H1 (cell line): ENCODE measurements at regions not wholly inside any gene's neighbourhood (a gene's known extent, or its start where the extent isn't known, plus 50 kb on each side); places are given as distances from the start of the nearest gene placed in this dataset.
A peak's percentile ranks its signal among the peaks of the same experiment; 100 is the strongest.

Source experiments
- CTCF ChIA-PET: fragments of 300-600 bp; sonication (Branson Sonifier 250); formaldehyde crosslinking; loops from one replicate; lab custom pipeline; 2021; ENCODE audit not compliant: partially characterized antibody; lab: Charles Lee
- POLR2A ChIA-PET: fragments of 300-600 bp; sonication (Branson Sonifier 250); formaldehyde crosslinking; loops from one replicate; lab custom pipeline; 2021; ENCODE audit warnings: inconsistent platforms; ENCODE audit not compliant: partially characterized antibody; lab: Charles Lee
- DNase-seq, 2 experiments: peaks; one replicate each; pipeline versions ENCODE4 v3.0.0 to v3.0.0-alpha.2; 2010 to 2022; ENCODE audit warnings: low spot score in 2 of 2, low read depth in 1 of 2, mixed read lengths in 1 of 2
- FAIRE-seq: peaks from 2 replicates; lab custom pipeline; 2011; peaks lifted over from hg19 to GRCh38; lab: Jason Lieb, UNC
- H2AFZ ChIP-seq: 2 replicates; pipeline ENCODE4 v1.8.1; 2012; ENCODE audit warnings: low read length, inconsistent platforms
- H2AK5ac ChIP-seq: 2 replicates; pipeline ENCODE4 v1.6.1; 2013; ENCODE audit warnings: low read depth, low read length
- H2BK120ac ChIP-seq: replicated peaks from 2 replicates; pipeline ENCODE3; 2013; ENCODE audit warnings: low read depth, low read length, inconsistent platforms
- H2BK12ac ChIP-seq: 2 replicates; pipeline ENCODE4 v1.6.1; 2013; ENCODE audit warnings: low read depth, low read length
- H2BK15ac ChIP-seq: 2 replicates; pipeline ENCODE4 v1.6.1; 2013; ENCODE audit warnings: low read length
- H2BK20ac ChIP-seq: 2 replicates; pipeline ENCODE4 v1.6.1; 2013; ENCODE audit warnings: low read length
- H2BK5ac ChIP-seq: 2 replicates; pipeline ENCODE4 v1.6.1; 2013; ENCODE audit warnings: low read depth, low read length
- H3K14ac ChIP-seq: 2 replicates; pipeline ENCODE4 v1.6.1; 2013; ENCODE audit warnings: inconsistent platforms; ENCODE audit not compliant: insufficient read length
- H3K18ac ChIP-seq: 2 replicates; pipeline ENCODE4 v1.6.1; 2013; ENCODE audit warnings: low read length; ENCODE audit errors: extremely low read depth
- H3K23ac ChIP-seq: 2 replicates; pipeline ENCODE4 v1.6.1; 2013; ENCODE audit warnings: inconsistent platforms; ENCODE audit not compliant: insufficient read length
- H3K23me2 ChIP-seq: 2 replicates; pipeline ENCODE4 v1.6.1; 2013; ENCODE audit warnings: low read depth, low read length
- H3K27ac ChIP-seq: 2 replicates; pipeline ENCODE4 v1.6.1; 2011; ENCODE audit warnings: low read depth, low read length, inconsistent platforms
- H3K27me3 ChIP-seq, 4 experiments: replicated peaks in 1 of 4; 1 replicate in 1 of 4; 2 replicates in 3 of 4; pipeline versions ENCODE4 v1.6.1 to v1.8.1; 2011 to 2013; ENCODE audit warnings: low read length in 3 of 4, mild to moderate bottlenecking in 3 of 4, inconsistent platforms in 2 of 4, mixed read lengths in 2 of 4, moderate library complexity in 1 of 4; ENCODE audit not compliant: control insufficient read depth in 3 of 4, insufficient read depth in 3 of 4; ENCODE audit errors: extremely low read depth in 1 of 4
- H3K36me3 ChIP-seq, 4 experiments: 2 replicates each; pipeline versions ENCODE4 v1.6.1 to v1.8.1; 2011 to 2013; ENCODE audit warnings: mild to moderate bottlenecking in 4 of 4, low read length in 3 of 4, moderate library complexity in 2 of 4, control low read depth in 1 of 4, inconsistent platforms in 1 of 4; ENCODE audit not compliant: insufficient read depth in 4 of 4, control insufficient read depth in 2 of 4
- H3K4ac ChIP-seq: replicated peaks from 2 replicates; pipeline ENCODE3; 2013; ENCODE audit warnings: low read length, low read depth, mixed read lengths, inconsistent platforms; ENCODE audit not compliant: insufficient read length
- H3K4me1 ChIP-seq, 4 experiments: replicated peaks in 1 of 4; 1 replicate in 1 of 4; 2 replicates in 3 of 4; pipeline versions ENCODE4 v1.6.1 to v1.8.1; 2011 to 2013; ENCODE audit warnings: low read length in 3 of 4, inconsistent platforms in 2 of 4, mixed read lengths in 1 of 4; ENCODE audit not compliant: insufficient read depth in 4 of 4, control insufficient read depth in 3 of 4
- H3K4me2 ChIP-seq, 2 experiments: 2 replicates each; pipeline versions ENCODE4 v1.6.1 to v1.8.1; 2011 to 2013; ENCODE audit warnings: low read depth in 2 of 2, low read length in 2 of 2, control low read depth in 1 of 2, inconsistent platforms in 1 of 2, mild to moderate bottlenecking in 1 of 2; ENCODE audit not compliant: insufficient read depth in 1 of 2
- H3K4me3 ChIP-seq, 4 experiments: fragments of 200-600, 300-600 bp in 1 of 4; sonication (generic), shearing (Covaris generic), sonication (Bioruptor Twin) in 1 of 4; 2 replicates each; pipeline versions ENCODE4 v1.5.1 to v1.8.1; 2011 to 2016; ENCODE audit warnings: low read length in 4 of 4, low read depth in 3 of 4, control low read depth in 2 of 4, inconsistent platforms in 2 of 4, mild to moderate bottlenecking in 2 of 4, mixed read lengths in 1 of 4, moderate library complexity in 1 of 4; ENCODE audit not compliant: insufficient read depth in 2 of 4; ENCODE audit errors: extremely low read depth in 1 of 4
- H3K56ac ChIP-seq: replicated peaks from 2 replicates; pipeline ENCODE3; 2013; ENCODE audit warnings: low read depth, mild to moderate bottlenecking, mixed read lengths, low read length, inconsistent platforms; ENCODE audit not compliant: insufficient read length
- H3K79me1 ChIP-seq: 2 replicates; pipeline ENCODE4 v1.6.1; 2013; ENCODE audit warnings: low read depth, low read length, control low read depth
- H3K79me2 ChIP-seq, 2 experiments: 2 replicates each; pipeline versions ENCODE4 v1.6.1 to v1.8.1; 2012 to 2013; ENCODE audit warnings: low read length in 2 of 2, mild to moderate bottlenecking in 2 of 2, inconsistent platforms in 1 of 2; ENCODE audit not compliant: insufficient read depth in 2 of 2, control insufficient read depth in 1 of 2
- H3K9ac ChIP-seq, 4 experiments: replicated peaks in 1 of 4; 1 replicate in 1 of 4; 2 replicates in 3 of 4; pipeline versions ENCODE4 v1.6.1 to v1.8.1; 2011 to 2013; ENCODE audit warnings: low read depth in 3 of 4, low read length in 3 of 4, control low read depth in 2 of 4, mild to moderate bottlenecking in 2 of 4, moderate library complexity in 2 of 4, inconsistent platforms in 1 of 4; ENCODE audit errors: extremely low read depth in 1 of 4
- H3K9me3 ChIP-seq, 2 experiments: 2 replicates each; pipeline versions ENCODE4 v1.6.1 to v1.8.1; 2012 to 2013; ENCODE audit warnings: mild to moderate bottlenecking in 2 of 2, moderate library complexity in 2 of 2, control low read depth in 1 of 2, inconsistent platforms in 1 of 2, low read depth in 1 of 2, low read length in 1 of 2, mixed read lengths in 1 of 2; ENCODE audit not compliant: insufficient read depth in 2 of 2
- H4K20me1 ChIP-seq, 2 experiments: replicated peaks in 1 of 2; 2 replicates each; pipeline versions ENCODE3 to v1.8.1; 2011 to 2013; ENCODE audit warnings: inconsistent platforms in 2 of 2, low read length in 2 of 2, mild to moderate bottlenecking in 1 of 2; ENCODE audit not compliant: insufficient read depth in 2 of 2, control insufficient read depth in 1 of 2
- H4K5ac ChIP-seq: 2 replicates; pipeline ENCODE4 v1.6.1; 2013; ENCODE audit warnings: low read length, low read depth, mixed read lengths, inconsistent platforms; ENCODE audit not compliant: insufficient read length
- H4K8ac ChIP-seq: 2 replicates; pipeline ENCODE4 v1.8.0; 2013; ENCODE audit warnings: mild to moderate bottlenecking, moderate library complexity, low read length, inconsistent platforms; ENCODE audit not compliant: insufficient read depth; ENCODE audit errors: extremely low read depth
- H4K91ac ChIP-seq: replicated peaks from 2 replicates; pipeline ENCODE3; 2013; ENCODE audit warnings: low read length, mixed read lengths, inconsistent platforms; ENCODE audit not compliant: insufficient read length
- ASH2L ChIP-seq: fragments of 200-600, 300-600 bp; sonication (generic); IDR thresholded peaks from one replicate; pipeline ENCODE4 v1.7.1; 2017; ENCODE audit warnings: low read length
- BACH1 ChIP-seq: IDR thresholded peaks from 2 replicates; pipeline ENCODE4 v1.6.1; 2012; ENCODE audit warnings: low read length, improper control_type of control experiment
- BCL11A ChIP-seq, 2 experiments: IDR thresholded peaks; one replicate each; pipeline ENCODE4 v1.6.1; 2011; ENCODE audit warnings: low read depth in 2 of 2, low read length in 2 of 2, mild to moderate bottlenecking in 2 of 2
- CBX8 ChIP-seq: fragments of 300-800, 300-1000 bp; sonication (generic); IDR thresholded peaks from 2 replicates; pipeline ENCODE4 v1.7.1; 2016; ENCODE audit warnings: low read depth, low read length, borderline replicate concordance
- CHD1 ChIP-seq: IDR thresholded peaks from 2 replicates; pipeline ENCODE4 v1.6.1; 2012; ENCODE audit warnings: low read depth, low read length, improper control_type of control experiment
- EP300 ChIP-seq, 2 experiments: IDR thresholded peaks; 1 replicate in 1 of 2; 2 replicates in 1 of 2; pipeline ENCODE4 v1.6.1; 2011 to 2012; ENCODE audit warnings: low read depth in 2 of 2, low read length in 2 of 2, mild to moderate bottlenecking in 2 of 2, borderline replicate concordance in 1 of 2, inconsistent platforms in 1 of 2, moderate library complexity in 1 of 2
- HDAC2 ChIP-seq, 2 experiments: fragments of 300-600 bp in 1 of 2; sonication (generic) in 1 of 2; IDR thresholded peaks; 2 replicates each; pipeline ENCODE4 v1.6.1; 2011 to 2012; ENCODE audit warnings: low read depth in 2 of 2, low read length in 2 of 2, mild to moderate bottlenecking in 2 of 2, moderate library complexity in 2 of 2, borderline replicate concordance in 1 of 2, inconsistent platforms in 1 of 2
- POLR2AphosphoS5 ChIP-seq: IDR thresholded peaks from 2 replicates; pipeline ENCODE4 v1.6.1; 2011; ENCODE audit warnings: low read depth, low read length
- POU5F1 ChIP-seq: IDR thresholded peaks from 2 replicates; pipeline ENCODE4 v1.6.1; 2011; ENCODE audit warnings: low read depth, mild to moderate bottlenecking, low read length, moderate library complexity
- YY1 ChIP-seq: IDR thresholded peaks from 2 replicates; pipeline ENCODE4 v1.6.1; 2011; ENCODE audit warnings: low read depth, mild to moderate bottlenecking, low read length
- WGBS, 2 experiments: shearing (Covaris generic) in 1 of 2; methylation state at CpG; one replicate each; pipeline versions ENCODE4 v1.1.6 to v1.1.7; 2013 to 2015; ENCODE audit warnings: low lambda C conversion rate in 2 of 2, mixed read lengths in 2 of 2, inconsistent platforms in 1 of 2, low coverage in 1 of 2, missing lambda C conversion rate in 1 of 2; ENCODE audit not compliant: insufficient replicate concordance in 2 of 2, insufficient coverage in 1 of 2, insufficient read length in 1 of 2; ENCODE audit errors: extremely low coverage in 1 of 2, missing lambda C conversion rate in 1 of 2; 5-methylcytosine and 5-hydroxymethylcytosine counted together
- TF ChIP-seq, protein P1 (sequence below): IDR thresholded peaks from 2 replicates; pipeline ENCODE4 v1.6.1; 2011; ENCODE audit warnings: low read depth, mild to moderate bottlenecking, low read length; ENCODE audit not compliant: insufficient read depth
- TF ChIP-seq, protein P2 (sequence below): IDR thresholded peaks from 2 replicates; pipeline ENCODE4 v1.6.1; 2011; ENCODE audit warnings: low read length, improper control_type of control experiment
- TF ChIP-seq, protein P3 (sequence below): IDR thresholded peaks from 2 replicates; pipeline ENCODE4 v1.6.1; 2012; ENCODE audit warnings: inconsistent platforms

DNA sequence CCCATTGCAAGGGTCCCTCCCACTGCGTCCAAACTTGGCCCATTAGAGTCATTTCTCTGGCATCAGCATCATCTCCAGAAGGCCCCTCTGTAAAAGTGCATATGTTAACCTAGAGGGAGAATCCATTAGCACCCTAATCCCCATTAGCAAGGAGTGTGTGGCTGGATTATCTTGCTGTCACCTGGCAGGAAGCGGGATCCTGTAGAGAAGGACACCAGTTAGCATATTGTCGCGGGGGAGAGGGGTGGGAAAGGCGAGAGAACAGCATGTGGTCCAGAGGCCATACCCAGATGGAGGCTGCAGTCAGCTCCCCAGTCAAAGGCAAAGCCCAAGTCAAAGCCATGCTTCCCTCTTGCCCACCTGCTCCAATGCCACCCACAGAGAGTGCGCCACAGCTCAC, 64.0 kb downstream of the OLIG1 start:
- Histone ChIP-seq H3K27ac (no peak overlapping the region), H2BK15ac (no peak overlapping the region), H2BK120ac (no peak overlapping the region), H3K23ac (no peak overlapping the region), H2AFZ (no peak overlapping the region), H3K79me2 (no peaks in the 10 kb centered on the region), H2AK5ac (no peak overlapping the region), H3K4ac (no peak overlapping the region), H2BK20ac (no peak overlapping the region), H3K18ac (no peak overlapping the region), H3K56ac (no peak overlapping the region), H3K4me3 (no peak overlapping the region), H4K5ac (no peak overlapping the region), H4K20me1 (no peaks in the 10 kb centered on the region), H3K9me3 (no peaks in the 10 kb centered on the region), H3K4me2 (no peak overlapping the region), H3K79me1 (no peaks in the 10 kb centered on the region), H2BK12ac (peak overlapping the region; percentile 52; the same call in 1 of the 2 replicates), H3K4me1 (peaks cover 0 to 8% (median 3%) of the 10 kb centered on the region in 4 experiments; a peak in 4 of 7 replicates), H3K14ac (no peak overlapping the region), H3K27me3 (peaks cover 0 to 4% (median 0%) of the 10 kb centered on the region in 4 experiments; a peak in 2 of 7 replicates), H3K36me3 (no peaks in the 10 kb centered on the region), H4K8ac (no peak overlapping the region), H3K23me2 (no peaks in the 10 kb centered on the region), H4K91ac (peak overlapping the region; percentile 38), H3K9ac (no peak overlapping the region), H2BK5ac (no peak overlapping the region)
- ChIA-PET POLR2A (no interaction called here), CTCF (interaction anchor here (1.0 to 2.1 kb wide), 7 partner anchors 12 to 228 kb away, joined by 3 to 5 read pairs (median 4); no protein-coding TSS in a partner anchor)
- 59% methylated on average over 6 of the region's 6 CpGs; no CpG with 5 or more reads in 1 of the 2 experiments for WGBS, 2 experiments
- DNase-seq (no peak), FAIRE-seq (no peak)
- TF ChIP-seq ASH2L (no peak), HDAC2 (IDR thresholded peaks at IDR 0.05; ENCODE audit: borderline replicate concordance in 1 of 2, low read depth in 2 of 2, low read length in 2 of 2) (no peak), POLR2AphosphoS5 (no peak), EP300 (IDR thresholded peaks at IDR 0.05; ENCODE audit: borderline replicate concordance in 1 of 2, low read depth in 2 of 2, low read length in 2 of 2) (no peak), POU5F1 (no peak), BACH1 (no peak), BCL11A (IDR thresholded peaks at IDR 0.05; ENCODE audit: low read depth in 2 of 2, low read length in 2 of 2) (no peak), YY1 (no peak), CHD1 (no peak), CBX8 (no peak)
- TF ChIP-seq, protein P1, sequence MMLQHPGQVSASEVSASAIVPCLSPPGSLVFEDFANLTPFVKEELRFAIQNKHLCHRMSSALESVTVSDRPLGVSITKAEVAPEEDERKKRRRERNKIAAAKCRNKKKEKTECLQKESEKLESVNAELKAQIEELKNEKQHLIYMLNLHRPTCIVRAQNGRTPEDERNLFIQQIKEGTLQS = no peak
- TF ChIP-seq, protein P2, sequence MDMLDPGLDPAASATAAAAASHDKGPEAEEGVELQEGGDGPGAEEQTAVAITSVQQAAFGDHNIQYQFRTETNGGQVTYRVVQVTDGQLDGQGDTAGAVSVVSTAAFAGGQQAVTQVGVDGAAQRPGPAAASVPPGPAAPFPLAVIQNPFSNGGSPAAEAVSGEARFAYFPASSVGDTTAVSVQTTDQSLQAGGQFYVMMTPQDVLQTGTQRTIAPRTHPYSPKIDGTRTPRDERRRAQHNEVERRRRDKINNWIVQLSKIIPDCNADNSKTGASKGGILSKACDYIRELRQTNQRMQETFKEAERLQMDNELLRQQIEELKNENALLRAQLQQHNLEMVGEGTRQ = no peak
- TF ChIP-seq, protein P3, sequence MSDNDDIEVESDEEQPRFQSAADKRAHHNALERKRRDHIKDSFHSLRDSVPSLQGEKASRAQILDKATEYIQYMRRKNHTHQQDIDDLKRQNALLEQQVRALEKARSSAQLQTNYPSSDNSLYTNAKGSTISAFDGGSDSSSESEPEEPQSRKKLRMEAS = no peak
